PC-9 (cell line): ENCODE measurements at regions not wholly inside any gene's neighbourhood (a gene's known extent, or its start where the extent isn't known, plus 50 kb on each side); places are given as distances from the start of the nearest gene placed in this dataset.
"Not testable (repeated sequence)": the region's sequence is repeated elsewhere in the genome, so short reads cannot be mapped to it uniquely, and the experiment has no call there.

Experiments
- BruUV-seq: library from RNA; stranded (reverse); fragments of 400-500 nt; replicated peaks from 2 replicates; lab custom pipeline; 2021; lab: Mats Ljungman, UMichigan
- CTCF ChIA-PET: fragments of 300-600 bp; sonication (Branson Sonifier 250); formaldehyde crosslinking; loops from one replicate; lab custom pipeline; 2022; ENCODE audit warnings: antibody characterized with exemption; lab: Charles Lee
- POLR2A ChIA-PET: fragments of 300-600 bp; sonication (Branson Sonifier 250); formaldehyde crosslinking; loops from one replicate; lab custom pipeline; 2022; ENCODE audit warnings: antibody characterized with exemption; ENCODE audit not compliant: unreplicated experiment; lab: Charles Lee
- DNase-seq, 2 experiments: peaks; one replicate each; pipeline versions ENCODE4 v3.0.0 to v3.0.0-alpha.2; 2015 to 2022; ENCODE audit warnings: mixed read lengths in 1 of 2
- H2AFZ ChIP-seq: fragments of 200-600 bp; sonication (generic); 2 replicates; pipeline ENCODE4 v1.8.1; 2017; ENCODE audit warnings: antibody characterized with exemption
- H3F3A ChIP-seq: fragments of 200-600 bp; sonication (generic); 2 replicates; pipeline ENCODE4 v1.8.1; 2017; ENCODE audit warnings: antibody characterized with exemption, mild to moderate bottlenecking, low read depth; ENCODE audit not compliant: insufficient read depth
- H3K27ac ChIP-seq: fragments of 200-600 bp; sonication (generic); 2 replicates; pipeline ENCODE4 v1.6.1; 2016; ENCODE audit warnings: mixed run types
- H3K27me3 ChIP-seq: fragments of 200-600 bp; sonication (generic); 2 replicates; pipeline ENCODE4 v1.6.1; 2016; ENCODE audit warnings: low read depth, mixed run types; ENCODE audit not compliant: insufficient read depth
- H3K36me3 ChIP-seq: fragments of 200-600 bp; sonication (generic); 2 replicates; pipeline ENCODE4 v1.6.1; 2016; ENCODE audit warnings: low read depth, mixed run types
- H3K4me1 ChIP-seq: fragments of 200-600 bp; sonication (generic); replicated peaks from 2 replicates; pipeline ENCODE4 v1.6.1; 2016; ENCODE audit warnings: mixed run types; ENCODE audit not compliant: insufficient read depth
- H3K4me2 ChIP-seq: fragments of 200-600 bp; sonication (generic); 2 replicates; pipeline ENCODE4 v1.6.1; 2017; ENCODE audit warnings: mixed run types
- H3K4me3 ChIP-seq: fragments of 200-600 bp; sonication (generic); 2 replicates; pipeline ENCODE4 v1.6.1; 2016; ENCODE audit warnings: mixed run types
- H3K79me2 ChIP-seq: fragments of 200-600 bp; sonication (generic); 2 replicates; pipeline ENCODE4 v1.6.1; 2017; ENCODE audit warnings: low read depth, mixed run types
- H3K9me2 ChIP-seq: fragments of 200-600 bp; sonication (generic); 2 replicates; pipeline ENCODE4 v1.8.1; 2017; ENCODE audit warnings: mild to moderate bottlenecking; ENCODE audit not compliant: insufficient read depth
- H3K9me3 ChIP-seq: fragments of 200-600 bp; sonication (generic); 2 replicates; pipeline ENCODE4 v1.8.1; 2016; ENCODE audit warnings: low read depth; ENCODE audit not compliant: insufficient read depth
- H4K20me1 ChIP-seq: fragments of 200-600 bp; sonication (generic); 2 replicates; pipeline ENCODE4 v1.8.1; 2017; ENCODE audit not compliant: insufficient read depth
- CTCF ChIP-seq: fragments of 200-600 bp; sonication (generic); conservative IDR thresholded peaks from 2 replicates; pipeline ENCODE4 v1.6.1; 2017; ENCODE audit warnings: mixed run types, antibody characterized with exemption, mild to moderate bottlenecking, moderate library complexity
- EZH2 ChIP-seq: fragments of 200-600 bp; sonication (generic); IDR thresholded peaks from 2 replicates; pipeline ENCODE4 v1.8.0; 2017; ENCODE audit warnings: antibody characterized with exemption, low read depth
- intact Hi-C: fragments of 100-400 bp; cut with micrococcal nuclease; formaldehyde crosslinking; loops from one replicate; pipeline ENCODE4 v1.10.0; 2022; ENCODE audit not compliant: unreplicated experiment

DNA sequence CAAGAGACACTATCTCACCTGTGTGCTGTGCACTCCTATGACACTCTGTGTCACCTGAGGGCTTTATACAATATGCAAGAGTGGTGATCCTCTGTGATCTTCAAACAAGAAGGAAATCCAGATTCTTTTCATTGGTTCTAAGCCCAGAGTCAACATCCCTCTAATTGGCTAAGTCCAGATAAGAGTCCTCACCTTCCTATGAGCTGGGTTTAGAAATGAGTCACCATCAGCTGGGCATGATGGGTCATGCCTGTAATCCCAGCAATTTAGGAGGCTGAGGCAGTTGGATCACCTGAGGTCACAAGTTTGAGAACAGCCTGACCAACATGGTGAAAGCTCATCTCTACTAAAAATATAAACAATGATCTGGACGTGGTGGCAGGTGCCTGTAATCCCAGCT is 144.4 kb downstream of the ZNF675 start:
- Histone ChIP-seq H3K9me3 (peaks cover 78% of the 10 kb centered on the region), H3K4me1 (peaks cover 28% of the 10 kb centered on the region), H3K4me3 (no peak overlapping the region), H3K9me2 (no peaks in the 10 kb centered on the region), H3F3A (peaks cover 17% of the 10 kb centered on the region; the same call in 1 of the 2 replicates), H2AFZ (no peak overlapping the region), H3K4me2 (no peak overlapping the region), H4K20me1 (no peaks in the 10 kb centered on the region), H3K79me2 (no peaks in the 10 kb centered on the region), H3K27me3 (no peaks in the 10 kb centered on the region), H3K27ac (no peak overlapping the region), H3K36me3 (no peaks in the 10 kb centered on the region)
- no TSS peak for BruUV-seq
- ChIA-PET CTCF (no interaction called here), POLR2A (interaction anchor here (0.6 kb wide), 1 partner anchor 32 kb away, joined by 13 read pairs; no protein-coding TSS in a partner anchor)
- intact Hi-C loops, result no loop called here
- DNase-seq, result no peak
- no peak for TF ChIP-seq CTCF
- no peak for TF ChIP-seq EZH2

DNA sequence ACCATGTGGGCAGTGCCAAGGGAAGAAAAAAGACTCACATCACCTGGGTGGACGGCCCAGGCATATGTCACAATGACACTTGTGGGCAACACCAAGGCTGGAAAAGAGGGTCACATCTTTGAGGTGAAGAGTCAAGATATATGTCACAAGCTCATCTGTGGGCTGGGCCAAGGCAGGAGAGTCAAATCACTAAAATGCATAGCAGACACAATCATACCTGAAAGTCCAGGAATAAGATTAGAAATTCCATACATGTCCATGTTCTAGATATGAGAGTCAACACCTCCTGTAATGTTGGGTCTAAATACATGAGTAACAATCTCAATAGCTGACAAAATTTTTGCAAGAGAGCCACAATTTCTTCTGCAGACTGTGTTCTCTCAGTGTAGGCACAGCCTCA is 145.0 kb downstream of the ZNF675 start:
- Histone ChIP-seq H3K27me3 (no peaks in the 10 kb centered on the region), H3K4me3 (no peak overlapping the region), H3K4me1 (peaks cover 28% of the 10 kb centered on the region), H3K27ac (no peak overlapping the region), H3K9me3 (peaks cover 78% of the 10 kb centered on the region), H2AFZ (no peak overlapping the region), H4K20me1 (no peaks in the 10 kb centered on the region), H3K36me3 (no peaks in the 10 kb centered on the region), H3K79me2 (no peaks in the 10 kb centered on the region), H3K4me2 (no peak overlapping the region), H3F3A (peaks cover 17% of the 10 kb centered on the region; the same call in 1 of the 2 replicates), H3K9me2 (no peaks in the 10 kb centered on the region)
- no peak for DNase-seq
- no TSS peak for BruUV-seq
- intact Hi-C loops, result no loop called here
- ChIA-PET CTCF (no interaction called here), POLR2A (interaction anchor here (0.6 kb wide), 1 partner anchor 32 kb away, joined by 13 read pairs; no protein-coding TSS in a partner anchor)
- no peak for TF ChIP-seq EZH2

DNA sequence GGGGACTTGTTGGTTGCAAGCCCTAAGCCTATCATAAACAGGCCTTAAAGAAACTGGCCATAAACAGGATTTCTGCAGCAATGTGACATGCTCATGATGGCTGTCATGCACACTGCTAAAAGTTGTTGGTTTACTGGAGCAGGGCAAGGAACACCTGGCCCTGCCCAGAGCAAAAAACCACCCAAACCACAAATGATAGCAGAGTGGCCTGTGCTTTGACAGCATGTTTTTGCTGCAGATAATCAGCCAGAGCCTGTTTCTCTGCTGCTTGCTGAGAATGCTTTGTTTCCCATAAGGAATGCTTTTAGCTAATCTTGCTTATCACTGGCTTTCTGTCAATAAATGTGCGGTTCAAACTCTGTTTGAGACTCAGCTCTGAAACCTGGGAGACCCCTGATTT is 144.9 kb upstream of the ZNF91 start:
- H3K9me2 ChIP-seq, H2AFZ ChIP-seq, H4K20me1 ChIP-seq, CTCF ChIA-PET, H3K79me2 ChIP-seq, BruUV-seq, H3K36me3 ChIP-seq, H3K27me3 ChIP-seq: not testable (repeated sequence)
- Histone ChIP-seq H3K4me2 (peak overlapping the region; percentile 32), H3K27ac (peak overlapping the region; percentile 72), H3K9me3 (peaks cover 72% of the 10 kb centered on the region), H3F3A (peaks cover 17% of the 10 kb centered on the region; the same call in 1 of the 2 replicates), H3K4me3 (peak overlapping the region; percentile 8; the same call in 1 of the 2 replicates), H3K4me1 (peaks cover 28% of the 10 kb centered on the region)
- DNase-seq, result peak; percentile 40 to 58
- POLR2A ChIA-PET, result interaction anchor here (0.7 kb wide), 1 partner anchor 219 kb away, joined by 3 read pairs; the partner anchor contains the start of gene ZNF681
- intact Hi-C loops, result loop anchor here (1.0 kb wide), 1 partner anchor 30 kb away; no protein-coding TSS in a partner anchor

GRCh38 chr19:23539499-23539898 is 144.2 kb upstream of the ZNF91 start:
- Histone ChIP-seq H3K4me3 (0 out of 2 replicates have a peak overlapping the region, but pooled peaks have one; percentile 4), H4K20me1 (no peaks in the 10 kb centered on the region), H3K79me2 (no peaks in the 10 kb centered on the region), H3K9me2 (no peaks in the 10 kb centered on the region), H3K27me3 (no peaks in the 10 kb centered on the region), H3K4me1 (peaks cover 28% of the 10 kb centered on the region), H3F3A (peaks cover 17% of the 10 kb centered on the region; the same call in 1 of the 2 replicates), H3K4me2 (peak overlapping the region; percentile 45), H3K9me3 (peaks cover 66% of the 10 kb centered on the region), H2AFZ (no peak overlapping the region), H3K27ac (peak overlapping the region; percentile 72), H3K36me3 (no peaks in the 10 kb centered on the region)
- intact Hi-C loops, result no loop called here
- TF ChIP-seq CTCF (no peak), EZH2 (no peak)
- BruUV-seq, result no TSS peak
- POLR2A ChIA-PET, result interaction anchor here (1.4 kb wide), 1 partner anchor 9 kb away, joined by 9 read pairs; no protein-coding TSS in a partner anchor
- peak in 1 of 2 experiments; percentile 93 for DNase-seq
- CTCF ChIA-PET, result no interaction called here

GRCh38 chr19:23537136-23537535 is 141.9 kb upstream of the ZNF91 start:
- CTCF ChIA-PET, H3K79me2 ChIP-seq, H3K27me3 ChIP-seq, H2AFZ ChIP-seq, H3K9me2 ChIP-seq, POLR2A ChIA-PET, H3K36me3 ChIP-seq, intact Hi-C loops, H3K27ac ChIP-seq, H3K4me2 ChIP-seq, H4K20me1 ChIP-seq, BruUV-seq: not testable (repeated sequence)
- peaks cover 17% of the 10 kb centered on the region; the same call in 1 of the 2 replicates for H3F3A ChIP-seq
- peaks cover 47% of the 10 kb centered on the region for H3K9me3 ChIP-seq
- peaks cover 31% of the 10 kb centered on the region for H3K4me1 ChIP-seq
- peak in 1 of 2 experiments; percentile 26 for DNase-seq
- peak overlapping the region; percentile 9; the same call in 1 of the 2 replicates for H3K4me3 ChIP-seq

GRCh38 chr19:23536341-23536740 is 141.1 kb upstream of the ZNF91 start:
- BruUV-seq, intact Hi-C loops, H3K36me3 ChIP-seq, H3K4me3 ChIP-seq, POLR2A ChIA-PET, CTCF ChIA-PET, H3K9me2 ChIP-seq, H4K20me1 ChIP-seq, H2AFZ ChIP-seq, H3K27ac ChIP-seq, H3K27me3 ChIP-seq, H3K79me2 ChIP-seq, H3K4me2 ChIP-seq: not testable (repeated sequence)
- Histone ChIP-seq H3K4me1 (peaks cover 37% of the 10 kb centered on the region), H3K9me3 (peaks cover 39% of the 10 kb centered on the region), H3F3A (peaks cover 19% of the 10 kb centered on the region; the same call in 1 of the 2 replicates)
- DNase-seq, result peak in 1 of 2 experiments; percentile 5
